ENCODE measurements at regions not wholly inside any gene's neighbourhood (a gene's known extent, or its start where the extent isn't known, plus 50 kb on each side); places are given as distances from the start of the nearest gene placed in this dataset.
A peak's percentile ranks its signal among the peaks of the same experiment; 100 is the strongest.

- Histone ChIP-seq H3K36me3 (no peaks in the 10 kb centered on the region), H3K27me3 (no peaks in the 10 kb centered on the region), H3K4me3 (no peak overlapping the region), H3K27ac (no peak overlapping the region), H3K9me3 (no peaks in the 10 kb centered on the region), H3K4me1 (no peaks in the 10 kb centered on the region)
- no peak for TF ChIP-seq POLR2AphosphoS5 (IDR thresholded peaks at IDR 0.05)
- intact Hi-C loops (cut with DNase I; ENCODE audit: low total_unique reads): no loop called here
- peak in 1 of 2 donors; percentile 9 for DNase-seq
- 87 to 100% (median 92%) methylated on average over 1 of the region's 1 CpG for WGBS, 5 donors
Observed at GRCh38 chr1:89460325-89460724, 64.3 kb upstream of the LRRC8B start.

- H3K36me3 ChIP-seq: no peaks in the 10 kb centered on the region
- intact Hi-C loops (cut with DNase I; ENCODE audit: low total_unique reads): no loop called here
- H3K27me3 ChIP-seq: no peaks in the 10 kb centered on the region
- 59 to 82% (median 77%) methylated on average over 3 of the region's 3 CpGs for WGBS, 5 donors
- H3K9me3 ChIP-seq: no peaks in the 10 kb centered on the region
- TF ChIP-seq POLR2AphosphoS5 (IDR thresholded peaks at IDR 0.05) (no peak), POLR2A (IDR thresholded peaks at IDR 0.05) (no peak), EP300 (IDR thresholded peaks at IDR 0.05) (no peak)
- TF ChIP-seq, protein P1, sequence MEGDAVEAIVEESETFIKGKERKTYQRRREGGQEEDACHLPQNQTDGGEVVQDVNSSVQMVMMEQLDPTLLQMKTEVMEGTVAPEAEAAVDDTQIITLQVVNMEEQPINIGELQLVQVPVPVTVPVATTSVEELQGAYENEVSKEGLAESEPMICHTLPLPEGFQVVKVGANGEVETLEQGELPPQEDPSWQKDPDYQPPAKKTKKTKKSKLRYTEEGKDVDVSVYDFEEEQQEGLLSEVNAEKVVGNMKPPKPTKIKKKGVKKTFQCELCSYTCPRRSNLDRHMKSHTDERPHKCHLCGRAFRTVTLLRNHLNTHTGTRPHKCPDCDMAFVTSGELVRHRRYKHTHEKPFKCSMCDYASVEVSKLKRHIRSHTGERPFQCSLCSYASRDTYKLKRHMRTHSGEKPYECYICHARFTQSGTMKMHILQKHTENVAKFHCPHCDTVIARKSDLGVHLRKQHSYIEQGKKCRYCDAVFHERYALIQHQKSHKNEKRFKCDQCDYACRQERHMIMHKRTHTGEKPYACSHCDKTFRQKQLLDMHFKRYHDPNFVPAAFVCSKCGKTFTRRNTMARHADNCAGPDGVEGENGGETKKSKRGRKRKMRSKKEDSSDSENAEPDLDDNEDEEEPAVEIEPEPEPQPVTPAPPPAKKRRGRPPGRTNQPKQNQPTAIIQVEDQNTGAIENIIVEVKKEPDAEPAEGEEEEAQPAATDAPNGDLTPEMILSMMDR (IDR thresholded peaks at IDR 0.05): no peak
- peaks cover 0 to 4% (median 0%) of the 10 kb centered on the region in 4 donors for H3K4me1 ChIP-seq
- DNase-seq: no peak
- no peak overlapping the region for H3K27ac ChIP-seq
- no peak overlapping the region for H3K4me3 ChIP-seq
Observed at GRCh38 chr1:89462250-89462649, 62.4 kb upstream of the LRRC8B start.

DNA sequence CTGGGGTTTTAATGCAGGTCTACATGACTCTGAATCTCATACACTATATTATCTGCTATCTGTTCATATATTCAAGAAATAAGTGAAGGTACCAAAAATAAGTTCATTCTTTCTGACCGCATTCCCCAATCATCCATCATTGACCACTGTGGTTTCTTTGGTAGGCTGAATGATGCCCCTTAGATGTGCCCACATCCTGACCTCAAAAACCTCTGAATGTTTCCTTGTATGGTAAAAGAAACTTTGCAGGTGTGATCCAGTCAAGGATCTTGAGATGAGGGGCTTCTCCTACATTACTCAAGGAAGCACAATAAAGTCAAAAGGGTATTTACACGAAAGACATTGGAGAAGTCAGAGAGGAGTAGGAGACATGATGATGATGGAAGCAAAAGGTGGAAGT is 60.6 kb upstream of the LRRC8B start:
- no peaks in the 10 kb centered on the region for H3K36me3 ChIP-seq
- peaks cover 0 to 5% (median 0%) of the 10 kb centered on the region in 4 donors for H3K4me1 ChIP-seq
- intact Hi-C loops (cut with DNase I; ENCODE audit: low total_unique reads): no loop called here
- H3K27ac ChIP-seq: no peak overlapping the region
- DNase-seq: no peak
- H3K9me3 ChIP-seq: no peaks in the 10 kb centered on the region
- TF ChIP-seq, protein P1 (IDR thresholded peaks at IDR 0.05): no peak
- TF ChIP-seq EP300 (IDR thresholded peaks at IDR 0.05) (no peak), POLR2AphosphoS5 (IDR thresholded peaks at IDR 0.05) (no peak), POLR2A (IDR thresholded peaks at IDR 0.05) (no peak)
- WGBS, 5 donors: 42 to 53% (median 45%) methylated on average over 2 of the region's 2 CpGs
- H3K27me3 ChIP-seq: no peaks in the 10 kb centered on the region
- H3K4me3 ChIP-seq: no peak overlapping the region

GRCh38 chr1:89465201-89465600 is 59.4 kb upstream of the LRRC8B start:
- Histone ChIP-seq H3K27me3 (no peaks in the 10 kb centered on the region), H3K36me3 (no peaks in the 10 kb centered on the region), H3K4me3 (no peak overlapping the region), H3K9me3 (no peaks in the 10 kb centered on the region), H3K4me1 (peaks cover 0 to 5% (median 0%) of the 10 kb centered on the region in 4 donors), H3K27ac (no peak overlapping the region)
- TF ChIP-seq, protein P1 (IDR thresholded peaks at IDR 0.05): no peak
- TF ChIP-seq POLR2A (IDR thresholded peaks at IDR 0.05) (no peak), EP300 (IDR thresholded peaks at IDR 0.05) (no peak)
- DNase-seq: peak in 1 of 2 donors; percentile 20
- intact Hi-C loops (cut with DNase I; ENCODE audit: low total_unique reads): no loop called here
- 81 to 97% (median 94%) methylated on average over 1 of the region's 1 CpG for WGBS, 5 donors

DNA sequence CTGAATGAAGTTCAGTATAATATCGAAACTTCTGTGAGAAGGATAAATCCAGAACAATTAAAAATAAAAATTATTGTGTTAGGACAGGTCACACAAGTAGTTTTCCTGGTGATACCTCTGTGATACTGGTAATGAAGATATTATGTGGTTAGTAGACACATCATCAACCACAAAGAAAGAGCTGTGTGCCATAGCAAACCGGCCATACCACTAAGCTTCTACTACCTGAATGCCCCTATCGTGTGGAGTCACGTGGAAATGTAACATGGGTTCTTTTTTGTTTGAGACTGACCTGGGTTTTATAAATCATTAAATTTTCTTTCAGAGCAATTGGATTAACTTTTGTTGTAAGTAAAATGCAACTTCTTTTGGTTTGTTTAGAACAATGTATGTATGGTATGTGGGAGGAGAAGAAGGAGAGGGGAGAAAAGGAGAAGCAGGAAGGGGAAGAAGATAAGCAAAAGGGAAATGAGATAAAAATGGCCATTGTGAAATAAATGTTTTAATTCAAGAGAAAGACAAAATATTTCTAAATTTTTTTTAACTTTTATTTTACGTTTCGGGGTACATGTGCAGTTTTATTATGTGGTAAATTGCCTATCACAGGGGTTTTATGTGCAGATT is 58.2 kb upstream of the LRRC8B start:
- Histone ChIP-seq H3K4me1 (peaks cover 0 to 5% (median 0%) of the 10 kb centered on the region in 4 donors), H3K27ac (no peak overlapping the region), H3K27me3 (no peaks in the 10 kb centered on the region), H3K36me3 (no peaks in the 10 kb centered on the region), H3K9me3 (no peaks in the 10 kb centered on the region), H3K4me3 (no peak overlapping the region)
- TF ChIP-seq EP300 (IDR thresholded peaks at IDR 0.05) (no peak), POLR2AphosphoS5 (IDR thresholded peaks at IDR 0.05) (no peak), POLR2A (IDR thresholded peaks at IDR 0.05) (no peak)
- TF ChIP-seq, protein P1 (IDR thresholded peaks at IDR 0.05): no peak
- DNase-seq: no peak
- WGBS, 5 donors: 57 to 69% (median 62%) methylated on average over 6 of the region's 6 CpGs
- intact Hi-C loops (cut with DNase I; ENCODE audit: low total_unique reads): no loop called here
